ENCODE measurements at regions not wholly inside any gene's neighbourhood (a gene's known extent, or its start where the extent isn't known, plus 50 kb on each side); places are given as distances from the start of the nearest gene placed in this dataset.

GRCh38 chr22:49209452-49210195, 618.0 kb downstream of the BRD1 start:
- POLR2A ChIA-PET, result no interaction called here
- H3K9ac ChIP-seq (ENCODE audit: low read length), result no peak overlapping the region
- H2AFZ ChIP-seq (ENCODE audit: low read depth, low read length, poor library complexity, severe bottlenecking), result no peak overlapping the region
- BruUV-seq (replicated peaks), result no TSS peak
- H3K36me3 ChIP-seq (ENCODE audit: control insufficient read depth in 1 of 2, insufficient read depth in 2 of 2, low read length in 2 of 2), result no peaks in the 10 kb centered on the region
- CTCF ChIA-PET, result no interaction called here
- no peak overlapping the region for H3K4me3 ChIP-seq (replicated peaks in 1 of 2; ENCODE audit: low read depth in 1 of 2, low read length in 2 of 2)
- no peaks in the 10 kb centered on the region for H3K9me3 ChIP-seq (ENCODE audit: control insufficient read depth in 1 of 2, insufficient read depth in 1 of 2, low read depth in 1 of 2, low read length in 2 of 2)
- no peak overlapping the region for H3K27ac ChIP-seq (ENCODE audit: low read depth, low read length)
- DNase-seq (ENCODE audit: low read depth, low spot score) (no peak), ATAC-seq (no peak)
- no peaks in the 10 kb centered on the region for H3K9me2 ChIP-seq (ENCODE audit: insufficient read depth)
- no peaks in the 10 kb centered on the region for H3K79me2 ChIP-seq (ENCODE audit: insufficient read depth, low read length)
- TF ChIP-seq CEBPB (IDR thresholded peaks at IDR 0.05; ENCODE audit: low read depth) (no peak), YY1 (IDR thresholded peaks at IDR 0.05; ENCODE audit: extremely low read depth, insufficient replicate concordance, low read depth, low read length) (no peak), CTCF (IDR thresholded peaks at IDR 0.05 in 2 of 3, conservative IDR thresholded peaks at IDR 0.05 in 1 of 3; ENCODE audit: borderline replicate concordance in 1 of 3, insufficient read depth in 1 of 3, low read depth in 2 of 3, low read length in 2 of 3) (no peak), JUND (IDR thresholded peaks at IDR 0.05) (no peak), EZH2phosphoT487 (IDR thresholded peaks at IDR 0.05; ENCODE audit: borderline replicate concordance) (no peak), POLR2AphosphoS5 (IDR thresholded peaks at IDR 0.05; ENCODE audit: low read depth, low read length) (no peak), ATF3 (IDR thresholded peaks at IDR 0.05) (no peak), MAX (IDR thresholded peaks at IDR 0.05) (no peak), SP1 (IDR thresholded peaks at IDR 0.05; ENCODE audit: low read depth) (no peak), POLR2A (IDR thresholded peaks at IDR 0.05; ENCODE audit: borderline replicate concordance, extremely low read depth, insufficient read depth, insufficient read length) (no peak), SRF (IDR thresholded peaks at IDR 0.05; ENCODE audit: low read depth) (no peak), FOSL1 (IDR thresholded peaks at IDR 0.05; ENCODE audit: low read depth) (no peak), ZNF274 (IDR thresholded peaks at IDR 0.05; ENCODE audit: low read depth, low read length) (no peak), ELF1 (IDR thresholded peaks at IDR 0.05; ENCODE audit: borderline replicate concordance, low read depth) (no peak), TCF7L2 (IDR thresholded peaks at IDR 0.05; ENCODE audit: borderline replicate concordance, extremely low read depth, insufficient read depth, insufficient read length) (no peak), REST (IDR thresholded peaks at IDR 0.05; ENCODE audit: low read depth) (no peak), CBX3 (IDR thresholded peaks at IDR 0.05; ENCODE audit: low read depth) (no peak)
- no peak overlapping the region for H3K4me2 ChIP-seq (ENCODE audit: low read length)
- no peaks in the 10 kb centered on the region for H4K20me1 ChIP-seq (ENCODE audit: insufficient read depth)
- no peaks in the 10 kb centered on the region for H3K4me1 ChIP-seq (ENCODE audit: control insufficient read depth in 1 of 2, insufficient read depth in 2 of 2, low read length in 2 of 2)
- H3K27me3 ChIP-seq (ENCODE audit: insufficient read depth, low read length), result peaks cover 20% of the 10 kb centered on the region; the same call in 1 of the 2 replicates
- intact Hi-C loops (cut with micrococcal nuclease), result no loop called here
- RAD21 ChIA-PET (ENCODE audit: low non-redundant PET in 1 of 2, low total read pairs in 2 of 2, uncharacterized antibody in 2 of 2, unreplicated experiment in 2 of 2), result no interaction called here
